ENCODE measurements at regions not wholly inside any gene's neighbourhood (a gene's known extent, or its start where the extent isn't known, plus 50 kb on each side); places are given as distances from the start of the nearest gene placed in this dataset.

GRCh38 chr2:35548171-35548570 lies 807.4 kb upstream of the CRIM1 start:
- Histone ChIP-seq H3K18ac (ENCODE audit: extremely low read depth, low read length) (no peak overlapping the region), H3K4me3 (ENCODE audit: extremely low read depth in 1 of 4, insufficient read depth in 2 of 4, low read depth in 3 of 4, low read length in 4 of 4) (no peak overlapping the region), H3K23me2 (ENCODE audit: low read depth, low read length) (no peaks in the 10 kb centered on the region), H3K4me2 (ENCODE audit: insufficient read depth in 1 of 2, low read depth in 2 of 2, low read length in 2 of 2) (no peak overlapping the region), H3K9me3 (ENCODE audit: insufficient read depth in 2 of 2, low read depth in 1 of 2, low read length in 1 of 2) (no peaks in the 10 kb centered on the region), H4K91ac (replicated peaks; ENCODE audit: insufficient read length, low read length) (no peak overlapping the region), H3K4me1 (replicated peaks in 1 of 4; ENCODE audit: control insufficient read depth in 3 of 4, insufficient read depth in 4 of 4, low read length in 3 of 4) (no peaks in the 10 kb centered on the region), H3K27me3 (replicated peaks in 1 of 4; ENCODE audit: control insufficient read depth in 3 of 4, extremely low read depth in 1 of 4, insufficient read depth in 3 of 4, low read length in 3 of 4) (no peaks in the 10 kb centered on the region), H2AFZ (ENCODE audit: low read length) (no peak overlapping the region), H2BK120ac (replicated peaks; ENCODE audit: low read depth, low read length) (no peak overlapping the region), H2AK5ac (ENCODE audit: low read depth, low read length) (no peak overlapping the region), H2BK12ac (ENCODE audit: low read depth, low read length) (no peak overlapping the region), H2BK15ac (ENCODE audit: low read length) (no peak overlapping the region), H4K5ac (ENCODE audit: insufficient read length, low read depth, low read length) (no peak overlapping the region), H3K9ac (replicated peaks in 1 of 4; ENCODE audit: extremely low read depth in 1 of 4, low read depth in 3 of 4, low read length in 3 of 4) (no peak overlapping the region), H3K79me1 (ENCODE audit: low read depth, low read length) (no peaks in the 10 kb centered on the region), H2BK20ac (ENCODE audit: low read length) (no peak overlapping the region), H4K20me1 (replicated peaks in 1 of 2; ENCODE audit: control insufficient read depth in 1 of 2, insufficient read depth in 2 of 2, low read length in 2 of 2) (no peaks in the 10 kb centered on the region), H3K4ac (replicated peaks; ENCODE audit: insufficient read length, low read depth, low read length) (no peak overlapping the region), H3K56ac (replicated peaks; ENCODE audit: insufficient read length, low read depth, low read length) (no peak overlapping the region), H3K36me3 (ENCODE audit: control insufficient read depth in 2 of 4, insufficient read depth in 4 of 4, low read length in 3 of 4) (no peaks in the 10 kb centered on the region), H3K23ac (ENCODE audit: insufficient read length) (no peak overlapping the region), H3K27ac (ENCODE audit: low read depth, low read length) (no peak overlapping the region), H4K8ac (ENCODE audit: extremely low read depth, insufficient read depth, low read length) (no peak overlapping the region), H3K14ac (ENCODE audit: insufficient read length) (no peak overlapping the region), H3K79me2 (ENCODE audit: control insufficient read depth in 1 of 2, insufficient read depth in 2 of 2, low read length in 2 of 2) (no peaks in the 10 kb centered on the region), H2BK5ac (ENCODE audit: low read depth, low read length) (no peak overlapping the region)
- TF ChIP-seq, protein P1, sequence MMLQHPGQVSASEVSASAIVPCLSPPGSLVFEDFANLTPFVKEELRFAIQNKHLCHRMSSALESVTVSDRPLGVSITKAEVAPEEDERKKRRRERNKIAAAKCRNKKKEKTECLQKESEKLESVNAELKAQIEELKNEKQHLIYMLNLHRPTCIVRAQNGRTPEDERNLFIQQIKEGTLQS (IDR thresholded peaks at IDR 0.05; ENCODE audit: insufficient read depth, low read depth, low read length), result no peak
- TF ChIP-seq TAF7 (optimal IDR thresholded peaks at IDR 0.05; ENCODE audit: borderline replicate concordance, low read depth, low read length) (no peak), CHD1 (IDR thresholded peaks at IDR 0.05; ENCODE audit: low read depth, low read length) (no peak), NRF1 (IDR thresholded peaks at IDR 0.05; ENCODE audit: low read depth, low read length) (no peak), POLR2AphosphoS5 (IDR thresholded peaks at IDR 0.05; ENCODE audit: low read depth, low read length) (no peak), EZH2 (IDR thresholded peaks at IDR 0.05; ENCODE audit: low read depth, low read length, severe bottlenecking) (no peak), TCF12 (IDR thresholded peaks at IDR 0.05; ENCODE audit: low read depth, low read length) (no peak), JUND (IDR thresholded peaks at IDR 0.05; ENCODE audit: low read length) (no peak), SIN3A (conservative IDR thresholded peaks at IDR 0.05 in 1 of 2, IDR thresholded peaks at IDR 0.05 in 1 of 2; ENCODE audit: low read depth in 1 of 2, low read length in 2 of 2) (no peak), GTF2F1 (IDR thresholded peaks at IDR 0.05; ENCODE audit: borderline replicate concordance, low read depth, low read length) (no peak)
- CTCF ChIA-PET (ENCODE audit: partially characterized antibody), result no interaction called here
- POLR2A ChIA-PET (ENCODE audit: partially characterized antibody), result no interaction called here
- FAIRE-seq, result no peak
- no peak for DNase-seq (ENCODE audit: low read depth in 1 of 2, low spot score in 2 of 2)
- 90% methylated on average over 1 of the region's 1 CpG; no CpG with 5 or more reads in 1 of the 2 experiments for WGBS, 2 experiments (ENCODE audit: extremely low coverage in 1 of 2, insufficient coverage in 1 of 2, insufficient read length in 1 of 2, insufficient replicate concordance in 2 of 2, low coverage in 1 of 2, low lambda C conversion rate in 2 of 2, missing lambda C conversion rate in 1 of 2)

Data from H1 (cell line).